DND-41 (cell line): ENCODE measurements at regions not wholly inside any gene's neighbourhood (a gene's known extent, or its start where the extent isn't known, plus 50 kb on each side); places are given as distances from the start of the nearest gene placed in this dataset.
A peak's percentile ranks its signal among the peaks of the same experiment; 100 is the strongest.

ENCODE experiments used
- ATAC-seq: fragments of 200-7000 bp; cut with Tn5 transposase; 3 replicates; pipeline ENCODE4 v1.9.1; 2021; ENCODE audit warnings: low read depth; ENCODE audit not compliant: insufficient read depth
- DNase-seq: peaks from one replicate; pipeline ENCODE4 v3.0.0-alpha.2; 2020
- H2AFZ ChIP-seq: 2 replicates; pipeline ENCODE4 v1.6.0; 2012; ENCODE audit warnings: low read depth, low read length
- H3K27ac ChIP-seq: 2 replicates; pipeline ENCODE4 v1.5.1; 2012; ENCODE audit warnings: low read length, inconsistent platforms
- H3K27me3 ChIP-seq: fragments of 200-600 bp; sonication (generic); 2 replicates; pipeline ENCODE4 v1.6.0; 2012; ENCODE audit warnings: low read length, mild to moderate bottlenecking, inconsistent platforms; ENCODE audit not compliant: insufficient read depth, poor library complexity
- H3K36me3 ChIP-seq: 2 replicates; pipeline ENCODE4 v1.5.1; 2012; ENCODE audit warnings: low read length, inconsistent platforms; ENCODE audit not compliant: insufficient read depth
- H3K4me1 ChIP-seq: 2 replicates; pipeline ENCODE4 v1.5.1; 2012; ENCODE audit warnings: mild to moderate bottlenecking, low read length; ENCODE audit not compliant: insufficient read depth
- H3K4me2 ChIP-seq: 2 replicates; pipeline ENCODE4 v1.6.0; 2012; ENCODE audit warnings: mild to moderate bottlenecking, moderate library complexity, low read length, inconsistent platforms; ENCODE audit not compliant: insufficient read depth
- H3K4me3 ChIP-seq, 2 experiments: fragments of 200-600 bp in 1 of 2; shearing (Covaris generic) in 1 of 2; 2 replicates each; pipeline ENCODE4 v1.5.1; 2012 to 2016; ENCODE audit warnings: inconsistent platforms in 2 of 2, low read length in 2 of 2, mild to moderate bottlenecking in 2 of 2, low read depth in 1 of 2, moderate library complexity in 1 of 2
- H3K79me2 ChIP-seq: 2 replicates; pipeline ENCODE4 v1.6.0; 2012; ENCODE audit warnings: low read length, inconsistent platforms; ENCODE audit not compliant: insufficient read depth
- H3K9ac ChIP-seq: 2 replicates; pipeline ENCODE4 v1.6.0; 2012; ENCODE audit warnings: low read depth, mild to moderate bottlenecking, inconsistent platforms, low read length, moderate library complexity
- H3K9me3 ChIP-seq: 2 replicates; pipeline ENCODE4 v1.5.1; 2012; ENCODE audit warnings: low read length, moderate library complexity, mild to moderate bottlenecking, inconsistent platforms; ENCODE audit not compliant: insufficient read depth, severe bottlenecking
- H4K20me1 ChIP-seq: 2 replicates; pipeline ENCODE4 v1.6.0; 2012; ENCODE audit warnings: low read length; ENCODE audit not compliant: insufficient read depth
- CTCF ChIP-seq: IDR thresholded peaks from 2 replicates; pipeline ENCODE4 v1.5.1; 2012; ENCODE audit warnings: borderline replicate concordance, low read length, moderate library complexity, mild to moderate bottlenecking; ENCODE audit not compliant: poor library complexity, severe bottlenecking; ENCODE audit errors: extremely low read depth
- EZH2 ChIP-seq: IDR thresholded peaks from 3 replicates; pipeline ENCODE4 v1.6.1; 2012; ENCODE audit warnings: borderline replicate concordance, low read depth, mild to moderate bottlenecking, moderate library complexity, low read length, inconsistent platforms; ENCODE audit not compliant: severe bottlenecking

- H3K9ac ChIP-seq, result no peak overlapping the region
- H3K27ac ChIP-seq, result 0 out of 2 replicates have a peak overlapping the region, but pooled peaks have one; percentile 15
- H3K4me1 ChIP-seq, result peaks cover 15% of the 10 kb centered on the region
- no peaks in the 10 kb centered on the region for H3K27me3 ChIP-seq
- H3K79me2 ChIP-seq, result no peaks in the 10 kb centered on the region
- no peaks in the 10 kb centered on the region for H3K9me3 ChIP-seq
- TF ChIP-seq EZH2, result no peak
- no peak for TF ChIP-seq CTCF
- H4K20me1 ChIP-seq, result no peaks in the 10 kb centered on the region
- no peaks in the 10 kb centered on the region for H3K36me3 ChIP-seq
- no peak for DNase-seq
- ATAC-seq, result peak; percentile 89
- H3K4me3 ChIP-seq, result no peak overlapping the region
- H2AFZ ChIP-seq, result peak overlapping the region; percentile 46
- peak overlapping the region; percentile 26 for H3K4me2 ChIP-seq
Measured at GRCh38 chr3:162147996-162148395, 651.4 kb downstream of the OTOL1 start.

GRCh38 chr3:162150790-162151189, 654.2 kb downstream of the OTOL1 start:
- Histone ChIP-seq H3K27me3 (no peaks in the 10 kb centered on the region), H3K9ac (no peak overlapping the region), H3K4me3 (no peak overlapping the region), H3K4me1 (peaks cover 15% of the 10 kb centered on the region), H3K36me3 (no peaks in the 10 kb centered on the region), H4K20me1 (no peaks in the 10 kb centered on the region), H3K9me3 (peaks cover 3% of the 10 kb centered on the region), H2AFZ (no peak overlapping the region), H3K79me2 (no peaks in the 10 kb centered on the region), H3K27ac (no peak overlapping the region), H3K4me2 (no peak overlapping the region)
- TF ChIP-seq EZH2 (no peak), CTCF (no peak)
- ATAC-seq (no peak), DNase-seq (no peak)

- H3K4me3 ChIP-seq, result no peak overlapping the region
- DNase-seq (no peak), ATAC-seq (no peak)
- no peaks in the 10 kb centered on the region for H3K36me3 ChIP-seq
- H3K27me3 ChIP-seq, result no peaks in the 10 kb centered on the region
- H3K9ac ChIP-seq, result no peak overlapping the region
- H3K4me1 ChIP-seq, result peaks cover 14% of the 10 kb centered on the region
- no peaks in the 10 kb centered on the region for H4K20me1 ChIP-seq
- TF ChIP-seq EZH2 (no peak), CTCF (no peak)
- no peak overlapping the region for H2AFZ ChIP-seq
- H3K9me3 ChIP-seq, result peaks cover 3% of the 10 kb centered on the region
- no peaks in the 10 kb centered on the region for H3K79me2 ChIP-seq
- no peak overlapping the region for H3K27ac ChIP-seq
- no peak overlapping the region for H3K4me2 ChIP-seq
Measured at GRCh38 chr3:162152636-162153035, 656.0 kb downstream of the OTOL1 start.

GRCh38 chr3:162161595-162161994, 665.0 kb downstream of the OTOL1 start:
- no peak for ATAC-seq
- no peaks in the 10 kb centered on the region for H4K20me1 ChIP-seq

More at GRCh38 chr3:162161595-162161994, 665.0 kb downstream of the OTOL1 start:
- no peak for DNase-seq
- no peak overlapping the region for H3K4me2 ChIP-seq
- H3K4me3 ChIP-seq, result no peak overlapping the region
- H3K27ac ChIP-seq, result no peak overlapping the region
- no peaks in the 10 kb centered on the region for H3K36me3 ChIP-seq
- TF ChIP-seq CTCF (no peak), EZH2 (no peak)
- no peak overlapping the region for H3K9ac ChIP-seq
- H3K27me3 ChIP-seq, result no peaks in the 10 kb centered on the region
- H3K79me2 ChIP-seq, result no peaks in the 10 kb centered on the region
- peaks cover 17% of the 10 kb centered on the region for H3K4me1 ChIP-seq
- no peaks in the 10 kb centered on the region for H3K9me3 ChIP-seq
- no peak overlapping the region for H2AFZ ChIP-seq
